Stimulated activated CD4-positive, alpha-beta T cell treated with anti-CD3 and anti-CD28 coated beads, Interleukin-4, amount 100 ng/mL, for 48 hours (primary cell): ENCODE measurements at regions not wholly inside any gene's neighbourhood (a gene's known extent, or its start where the extent isn't known, plus 50 kb on each side); places are given as distances from the start of the nearest gene placed in this dataset.

Source experiments
- DNase-seq, 2 donors: peaks; one replicate each; pipeline ENCODE4 v3.0.0-alpha.2; 2020; ENCODE audit warnings: low read depth in 2 of 2

GRCh38 chr6:126148853-126149252, 162.5 kb downstream of the TRMT11 start:
- no peak for DNase-seq

GRCh38 chr6:126152372-126152745, 166.0 kb downstream of the TRMT11 start:
- no peak for DNase-seq

- DNase-seq = no peak
Observed at GRCh38 chr6:126153661-126154060, 167.3 kb downstream of the TRMT11 start.

- no peak for DNase-seq
Observed at GRCh38 chr6:126156973-126157372, 170.6 kb downstream of the TRMT11 start.

GRCh38 chr6:126167726-126168125, 172.2 kb upstream of the CENPW start:
- DNase-seq = no peak

- no peak for DNase-seq
Observed at GRCh38 chr6:126170433-126170832, 169.5 kb upstream of the CENPW start.

- peak; percentile 8 to 18 for DNase-seq
Observed at GRCh38 chr6:126170978-126171382, 168.9 kb upstream of the CENPW start.

GRCh38 chr6:126172131-126172530, 167.8 kb upstream of the CENPW start:
- DNase-seq = no peak

- DNase-seq = no peak
Observed at GRCh38 chr6:126173265-126173664, 166.7 kb upstream of the CENPW start.

- no peak for DNase-seq
Observed at GRCh38 chr6:126174697-126175096, 165.2 kb upstream of the CENPW start.

GRCh38 chr6:126175251-126175650, 164.7 kb upstream of the CENPW start:
- DNase-seq = no peak

GRCh38 chr6:126176282-126176681, 163.6 kb upstream of the CENPW start:
- DNase-seq = no peak

GRCh38 chr6:126180585-126180984, 159.3 kb upstream of the CENPW start:
- DNase-seq = peak in 1 of 2 donors; percentile 18

GRCh38 chr6:126181173-126181741, 158.7 kb upstream of the CENPW start:
- no peak for DNase-seq

- DNase-seq = no peak
Observed at GRCh38 chr6:126181890-126182289, 158.0 kb upstream of the CENPW start.

GRCh38 chr6:126182650-126183311, 157.1 kb upstream of the CENPW start:
- no peak for DNase-seq

- no peak for DNase-seq
Observed at GRCh38 chr6:126185774-126186173, 154.1 kb upstream of the CENPW start.

GRCh38 chr6:126188279-126188909, 151.5 kb upstream of the CENPW start:
- DNase-seq = no peak

- DNase-seq = no peak
Observed at GRCh38 chr6:126195625-126196236, 144.2 kb upstream of the CENPW start.

- DNase-seq = no peak
Observed at GRCh38 chr6:126198631-126199030, 141.3 kb upstream of the CENPW start.

- no peak for DNase-seq
Observed at GRCh38 chr6:126199466-126199865, 140.4 kb upstream of the CENPW start.

GRCh38 chr6:126202707-126203106, 137.2 kb upstream of the CENPW start:
- no peak for DNase-seq

GRCh38 chr6:126204126-126204525, 135.8 kb upstream of the CENPW start:
- no peak for DNase-seq
